IPS DF 6.9 (cell line): ENCODE measurements at regions not wholly inside any gene's neighbourhood (a gene's known extent, or its start where the extent isn't known, plus 50 kb on each side); places are given as distances from the start of the nearest gene placed in this dataset.

Source experiments
- DNase-seq: peaks from one replicate; pipeline ENCODE4 v3.0.0-alpha.2; 2013; ENCODE audit warnings: low read depth, low spot score
- H3K27ac ChIP-seq: one replicate; pipeline ENCODE4 v1.5.1; 2013; ENCODE audit warnings: low read length, control low read depth
- H3K27me3 ChIP-seq: 2 replicates; pipeline ENCODE4 v1.6.1; 2013; ENCODE audit warnings: mild to moderate bottlenecking, low read length; ENCODE audit not compliant: control insufficient read depth, insufficient read depth
- H3K36me3 ChIP-seq: 2 replicates; pipeline ENCODE4 v1.6.1; 2013; ENCODE audit warnings: low read length; ENCODE audit not compliant: control insufficient read depth, insufficient read depth
- H3K4me1 ChIP-seq: 2 replicates; pipeline ENCODE4 v1.6.1; 2013; ENCODE audit warnings: low read length; ENCODE audit not compliant: control insufficient read depth, insufficient read depth
- H3K4me3 ChIP-seq: 2 replicates; pipeline ENCODE4 v1.5.1; 2013; ENCODE audit warnings: mild to moderate bottlenecking, low read length
- H3K9me3 ChIP-seq: 2 replicates; pipeline ENCODE4 v1.6.1; 2013; ENCODE audit warnings: low read length, inconsistent platforms; ENCODE audit not compliant: control insufficient read depth, insufficient read depth
- WGBS: extraction: QIAGEN DNeasy Blood & Tissue Kit; methylation state at CpG from one replicate; pipeline ENCODE4 v1.1.7; 2013; ENCODE audit warnings: mixed read lengths, missing lambda C conversion rate; ENCODE audit not compliant: insufficient read length, insufficient coverage; 5-methylcytosine and 5-hydroxymethylcytosine counted together

GRCh38 chr16:55081622-55082590 is 151.2 kb downstream of the IRX5 start:
- no peaks in the 10 kb centered on the region for H3K4me1 ChIP-seq
- no CpG with 5 or more reads among the region's 16 CpGs for WGBS
- H3K27me3 ChIP-seq: no peaks in the 10 kb centered on the region
- H3K36me3 ChIP-seq: no peaks in the 10 kb centered on the region
- H3K27ac ChIP-seq: no peak overlapping the region
- H3K4me3 ChIP-seq: no peak overlapping the region
- DNase-seq: no peak
- no peaks in the 10 kb centered on the region for H3K9me3 ChIP-seq

- no peak for DNase-seq
- H3K27me3 ChIP-seq: no peaks in the 10 kb centered on the region
- WGBS: no CpG with 5 or more reads among the region's 5 CpGs
- H3K27ac ChIP-seq: no peak overlapping the region
- H3K9me3 ChIP-seq: no peaks in the 10 kb centered on the region
- no peaks in the 10 kb centered on the region for H3K4me1 ChIP-seq
- no peak overlapping the region for H3K4me3 ChIP-seq
- no peaks in the 10 kb centered on the region for H3K36me3 ChIP-seq
Measured at GRCh38 chr16:55082591-55082976, 151.9 kb downstream of the IRX5 start.

GRCh38 chr16:55083052-55083451 is 152.4 kb downstream of the IRX5 start:
- no peak overlapping the region for H3K27ac ChIP-seq
- H3K36me3 ChIP-seq: no peaks in the 10 kb centered on the region
- H3K27me3 ChIP-seq: no peaks in the 10 kb centered on the region
- H3K9me3 ChIP-seq: no peaks in the 10 kb centered on the region
- WGBS: no CpG with 5 or more reads among the region's 5 CpGs
- no peak for DNase-seq
- H3K4me3 ChIP-seq: no peak overlapping the region
- no peaks in the 10 kb centered on the region for H3K4me1 ChIP-seq

DNA sequence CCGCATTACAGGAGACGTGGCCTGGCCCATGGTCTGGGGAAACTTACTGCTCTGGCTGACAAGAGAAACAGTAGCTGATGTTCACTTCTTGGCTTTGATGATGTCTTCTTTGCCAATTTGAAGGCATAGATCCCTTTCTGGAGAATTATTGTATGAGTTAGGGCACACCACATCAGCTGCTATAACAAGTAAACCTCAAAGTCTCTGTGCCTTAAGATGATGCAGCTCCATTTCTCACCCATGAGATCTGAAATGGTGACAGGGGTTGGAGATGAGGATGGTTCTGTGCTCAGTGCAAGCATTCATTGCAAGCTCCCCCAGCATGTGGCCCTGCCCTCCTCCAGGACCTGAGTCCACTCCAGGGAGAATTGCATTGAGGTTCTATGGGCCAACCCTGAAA is 157.4 kb downstream of the IRX5 start:
- Histone ChIP-seq H3K4me3 (no peak overlapping the region), H3K27me3 (no peaks in the 10 kb centered on the region), H3K27ac (no peak overlapping the region), H3K36me3 (no peaks in the 10 kb centered on the region), H3K9me3 (no peaks in the 10 kb centered on the region), H3K4me1 (no peaks in the 10 kb centered on the region)
- DNase-seq: no peak
- no CpG with 5 or more reads among the region's 2 CpGs for WGBS

DNA sequence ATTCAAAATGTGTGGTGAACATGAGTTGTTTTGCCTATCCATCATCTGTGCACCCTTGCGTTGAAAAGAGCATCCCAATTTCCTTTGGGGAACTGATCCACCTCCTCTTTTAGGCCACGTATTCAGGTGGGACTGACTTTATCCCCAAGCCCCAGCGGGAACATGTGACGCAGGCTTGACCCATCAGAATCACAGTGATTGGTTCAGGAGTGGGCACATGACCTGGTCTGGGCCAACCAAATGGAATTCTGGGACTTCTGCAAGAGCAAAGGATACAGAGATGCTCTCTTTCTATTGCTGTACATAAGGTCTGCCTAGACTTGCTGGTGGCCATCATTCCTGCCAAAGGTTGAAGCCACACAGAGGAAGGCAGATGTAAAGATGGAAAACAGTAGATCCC is 158.9 kb downstream of the IRX5 start:
- Histone ChIP-seq H3K27me3 (no peaks in the 10 kb centered on the region), H3K9me3 (no peaks in the 10 kb centered on the region), H3K27ac (no peak overlapping the region), H3K4me3 (no peak overlapping the region), H3K36me3 (no peaks in the 10 kb centered on the region), H3K4me1 (no peaks in the 10 kb centered on the region)
- no peak for DNase-seq
- WGBS: no CpG with 5 or more reads among the region's 4 CpGs

- Histone ChIP-seq H3K27me3 (no peaks in the 10 kb centered on the region), H3K9me3 (no peaks in the 10 kb centered on the region), H3K4me3 (no peak overlapping the region), H3K27ac (no peak overlapping the region), H3K36me3 (no peaks in the 10 kb centered on the region), H3K4me1 (no peaks in the 10 kb centered on the region)
- WGBS: no CpG with 5 or more reads among the region's 24 CpGs
- no peak for DNase-seq
Measured at GRCh38 chr16:55091213-55091870, 160.7 kb downstream of the IRX5 start.

- no peaks in the 10 kb centered on the region for H3K36me3 ChIP-seq
- H3K27me3 ChIP-seq: no peaks in the 10 kb centered on the region
- no peaks in the 10 kb centered on the region for H3K9me3 ChIP-seq
- H3K27ac ChIP-seq: no peak overlapping the region
- no peak overlapping the region for H3K4me3 ChIP-seq
- DNase-seq: no peak
- WGBS: no CpG with 5 or more reads among the region's 5 CpGs
- no peaks in the 10 kb centered on the region for H3K4me1 ChIP-seq
Measured at GRCh38 chr16:55091871-55092230, 161.2 kb downstream of the IRX5 start.

DNA sequence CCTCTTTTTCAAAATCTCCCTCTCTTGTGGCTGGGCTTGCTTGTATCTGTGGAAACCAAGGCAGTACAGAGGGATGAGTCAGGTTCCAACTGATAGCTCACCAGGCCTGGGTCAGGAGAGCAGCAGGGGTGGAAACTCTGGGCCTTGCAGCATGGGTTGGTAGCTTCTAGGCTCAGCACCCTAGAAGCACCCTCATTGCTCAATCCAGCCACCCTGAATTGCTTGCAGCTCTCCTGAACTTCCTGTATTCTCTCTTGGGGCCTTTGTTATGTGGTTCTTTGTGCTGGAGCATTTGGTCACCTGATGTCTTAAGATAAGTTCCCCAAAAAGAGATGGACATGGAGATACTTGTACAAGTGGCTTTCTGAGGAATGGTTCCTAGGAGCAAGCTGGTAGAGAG is 169.4 kb downstream of the IRX5 start:
- Histone ChIP-seq H3K36me3 (no peaks in the 10 kb centered on the region), H3K27ac (no peak overlapping the region), H3K27me3 (no peaks in the 10 kb centered on the region), H3K4me1 (no peaks in the 10 kb centered on the region), H3K4me3 (no peak overlapping the region), H3K9me3 (no peaks in the 10 kb centered on the region)
- no peak for DNase-seq

GRCh38 chr16:55101026-55101425 is 170.4 kb downstream of the IRX5 start:
- no peaks in the 10 kb centered on the region for H3K36me3 ChIP-seq
- no peaks in the 10 kb centered on the region for H3K4me1 ChIP-seq
- no peaks in the 10 kb centered on the region for H3K9me3 ChIP-seq
- no peak overlapping the region for H3K27ac ChIP-seq
- no peak overlapping the region for H3K4me3 ChIP-seq
- H3K27me3 ChIP-seq: no peaks in the 10 kb centered on the region
- no CpG with 5 or more reads among the region's 4 CpGs for WGBS
- DNase-seq: no peak

DNA sequence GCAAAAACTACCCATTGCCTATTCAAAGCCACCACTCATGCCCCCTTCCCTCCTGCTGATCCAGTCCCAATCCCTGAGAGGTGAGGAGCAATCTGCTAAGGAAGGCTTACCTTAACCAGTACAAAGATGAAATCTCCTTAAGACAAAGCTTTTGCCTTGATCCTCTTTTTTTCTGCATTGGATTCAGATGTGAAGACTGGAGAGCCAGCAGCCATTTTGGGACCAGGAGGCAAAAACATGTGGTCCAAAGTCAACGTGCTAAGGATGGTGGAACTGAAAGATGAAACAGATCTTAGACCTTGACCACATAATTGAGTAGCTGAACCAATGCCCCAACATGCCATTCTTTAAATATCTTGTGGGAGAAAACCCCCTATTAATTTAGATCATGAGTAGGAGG is 171.4 kb downstream of the IRX5 start:
- no peaks in the 10 kb centered on the region for H3K27me3 ChIP-seq
- no CpG with 5 or more reads among the region's 1 CpG for WGBS
- H3K4me3 ChIP-seq: no peak overlapping the region
- no peak overlapping the region for H3K27ac ChIP-seq
- no peaks in the 10 kb centered on the region for H3K9me3 ChIP-seq
- no peak for DNase-seq
- H3K4me1 ChIP-seq: no peaks in the 10 kb centered on the region
- no peaks in the 10 kb centered on the region for H3K36me3 ChIP-seq

- Histone ChIP-seq H3K27ac (no peak overlapping the region), H3K27me3 (no peaks in the 10 kb centered on the region), H3K4me3 (no peak overlapping the region), H3K4me1 (no peaks in the 10 kb centered on the region), H3K9me3 (no peaks in the 10 kb centered on the region), H3K36me3 (no peaks in the 10 kb centered on the region)
- WGBS: no CpG with 5 or more reads among the region's 4 CpGs
- DNase-seq: no peak
Measured at GRCh38 chr16:55102531-55102930, 171.9 kb downstream of the IRX5 start.
